ENCODE measurements at regions not wholly inside any gene's neighbourhood (a gene's known extent, or its start where the extent isn't known, plus 50 kb on each side); places are given as distances from the start of the nearest gene placed in this dataset.

GRCh38 chr20:57894522-57894921 is 184.7 kb upstream of the PMEPA1 start:
- H2AK5ac ChIP-seq (ENCODE audit: low read length): no peak overlapping the region
- no peak overlapping the region for H2AFZ ChIP-seq (ENCODE audit: insufficient read depth, low read length, poor library complexity)
- no peak overlapping the region for H2BK5ac ChIP-seq (ENCODE audit: low read depth, low read length, poor library complexity)
- H3K4ac ChIP-seq (ENCODE audit: low read depth, low read length): no peak overlapping the region
- peaks cover 1% of the 10 kb centered on the region for H3K9me3 ChIP-seq (ENCODE audit: insufficient read depth, low read depth, low read length)
- no peaks in the 10 kb centered on the region for H3K4me1 ChIP-seq (ENCODE audit: control insufficient read depth in 1 of 2, insufficient read depth in 2 of 2, low read length in 2 of 2)
- DNase-seq: no peak
- no peak overlapping the region for H4K8ac ChIP-seq (ENCODE audit: low read depth, low read length)
- no peak overlapping the region for H4K12ac ChIP-seq (ENCODE audit: low read depth, low read length)
- no peak overlapping the region for H3K9ac ChIP-seq (ENCODE audit: low read length)
- H3K4me2 ChIP-seq (ENCODE audit: low read length): no peak overlapping the region
- no peaks in the 10 kb centered on the region for H3K79me2 ChIP-seq (ENCODE audit: control insufficient read depth, insufficient read depth, low read length, poor library complexity)
- no peaks in the 10 kb centered on the region for H3K27me3 ChIP-seq (ENCODE audit: insufficient read depth, low read length)
- H2BK120ac ChIP-seq (ENCODE audit: insufficient read depth, low read length, poor library complexity): no peak overlapping the region
- H3K27ac ChIP-seq (ENCODE audit: low read depth, low read length): no peak overlapping the region
- H4K91ac ChIP-seq (ENCODE audit: low read depth, low read length): no peak overlapping the region
- H3K23ac ChIP-seq (ENCODE audit: low read length): no peak overlapping the region
- no peak overlapping the region for H3K4me3 ChIP-seq (ENCODE audit: low read depth, low read length)
- no peak overlapping the region for H3K18ac ChIP-seq (ENCODE audit: low read length)
- H3K79me1 ChIP-seq (ENCODE audit: low read length): no peaks in the 10 kb centered on the region
- H2BK12ac ChIP-seq (ENCODE audit: low read length): no peak overlapping the region
- no peak overlapping the region for H3K14ac ChIP-seq (ENCODE audit: low read length)
- no peaks in the 10 kb centered on the region for H3K36me3 ChIP-seq (ENCODE audit: control insufficient read depth in 1 of 2, insufficient read depth in 2 of 2, low read length in 2 of 2)

GRCh38 chr20:57894096-57894495 is 184.3 kb upstream of the PMEPA1 start:
- Histone ChIP-seq H3K4me3 (ENCODE audit: low read depth, low read length) (no peak overlapping the region), H3K18ac (ENCODE audit: low read length) (no peak overlapping the region), H3K79me2 (ENCODE audit: control insufficient read depth, insufficient read depth, low read length, poor library complexity) (no peaks in the 10 kb centered on the region), H3K4ac (ENCODE audit: low read depth, low read length) (no peak overlapping the region), H3K23ac (ENCODE audit: low read length) (no peak overlapping the region), H2AK5ac (ENCODE audit: low read length) (no peak overlapping the region), H3K27me3 (ENCODE audit: insufficient read depth, low read length) (no peaks in the 10 kb centered on the region), H4K8ac (ENCODE audit: low read depth, low read length) (no peak overlapping the region), H3K36me3 (ENCODE audit: control insufficient read depth in 1 of 2, insufficient read depth in 2 of 2, low read length in 2 of 2) (no peaks in the 10 kb centered on the region), H3K14ac (ENCODE audit: low read length) (no peak overlapping the region), H3K27ac (ENCODE audit: low read depth, low read length) (no peak overlapping the region), H2AFZ (ENCODE audit: insufficient read depth, low read length, poor library complexity) (no peak overlapping the region), H3K79me1 (ENCODE audit: low read length) (no peaks in the 10 kb centered on the region), H4K91ac (ENCODE audit: low read depth, low read length) (no peak overlapping the region), H3K4me1 (ENCODE audit: control insufficient read depth in 1 of 2, insufficient read depth in 2 of 2, low read length in 2 of 2) (no peaks in the 10 kb centered on the region), H2BK120ac (ENCODE audit: insufficient read depth, low read length, poor library complexity) (no peak overlapping the region), H3K9ac (ENCODE audit: low read length) (no peak overlapping the region), H2BK5ac (ENCODE audit: low read depth, low read length, poor library complexity) (no peak overlapping the region), H4K12ac (ENCODE audit: low read depth, low read length) (no peak overlapping the region), H3K4me2 (ENCODE audit: low read length) (no peak overlapping the region), H3K9me3 (ENCODE audit: insufficient read depth, low read depth, low read length) (peaks cover 1% of the 10 kb centered on the region), H2BK12ac (ENCODE audit: low read length) (no peak overlapping the region)
- no CpG with 5 or more reads among the region's 10 CpGs for WGBS (ENCODE audit: extremely low coverage, insufficient coverage, insufficient read length)
- DNase-seq: no peak

GRCh38 chr20:57893366-57893999 is 183.7 kb upstream of the PMEPA1 start:
- no peak overlapping the region for H3K27ac ChIP-seq (ENCODE audit: low read depth, low read length)
- no peak overlapping the region for H4K91ac ChIP-seq (ENCODE audit: low read depth, low read length)
- no peak overlapping the region for H4K8ac ChIP-seq (ENCODE audit: low read depth, low read length)
- H3K9me3 ChIP-seq (ENCODE audit: insufficient read depth, low read depth, low read length): peaks cover 1% of the 10 kb centered on the region
- no peaks in the 10 kb centered on the region for H3K79me2 ChIP-seq (ENCODE audit: control insufficient read depth, insufficient read depth, low read length, poor library complexity)
- WGBS (ENCODE audit: extremely low coverage, insufficient coverage, insufficient read length): no CpG with 5 or more reads among the region's 16 CpGs
- no peaks in the 10 kb centered on the region for H3K4me1 ChIP-seq (ENCODE audit: control insufficient read depth in 1 of 2, insufficient read depth in 2 of 2, low read length in 2 of 2)
- H2AFZ ChIP-seq (ENCODE audit: insufficient read depth, low read length, poor library complexity): no peak overlapping the region
- no peak overlapping the region for H2BK120ac ChIP-seq (ENCODE audit: insufficient read depth, low read length, poor library complexity)
- no peak overlapping the region for H2BK5ac ChIP-seq (ENCODE audit: low read depth, low read length, poor library complexity)
- no peak for DNase-seq
- no peaks in the 10 kb centered on the region for H3K36me3 ChIP-seq (ENCODE audit: control insufficient read depth in 1 of 2, insufficient read depth in 2 of 2, low read length in 2 of 2)
- no peak overlapping the region for H3K4me2 ChIP-seq (ENCODE audit: low read length)
- H3K4me3 ChIP-seq (ENCODE audit: low read depth, low read length): no peak overlapping the region
- H3K9ac ChIP-seq (ENCODE audit: low read length): no peak overlapping the region
- H3K23ac ChIP-seq (ENCODE audit: low read length): no peak overlapping the region
- no peak overlapping the region for H2BK12ac ChIP-seq (ENCODE audit: low read length)
- H3K27me3 ChIP-seq (ENCODE audit: insufficient read depth, low read length): no peaks in the 10 kb centered on the region
- H2AK5ac ChIP-seq (ENCODE audit: low read length): no peak overlapping the region
- H3K14ac ChIP-seq (ENCODE audit: low read length): no peak overlapping the region
- H4K12ac ChIP-seq (ENCODE audit: low read depth, low read length): no peak overlapping the region
- no peak overlapping the region for H3K18ac ChIP-seq (ENCODE audit: low read length)
- no peaks in the 10 kb centered on the region for H3K79me1 ChIP-seq (ENCODE audit: low read length)
- no peak overlapping the region for H3K4ac ChIP-seq (ENCODE audit: low read depth, low read length)

GRCh38 chr20:57892471-57892870 is 182.7 kb upstream of the PMEPA1 start:
- no peak overlapping the region for H3K4me3 ChIP-seq (ENCODE audit: low read depth, low read length)
- H3K27me3 ChIP-seq (ENCODE audit: insufficient read depth, low read length): no peaks in the 10 kb centered on the region
- no peaks in the 10 kb centered on the region for H3K36me3 ChIP-seq (ENCODE audit: control insufficient read depth in 1 of 2, insufficient read depth in 2 of 2, low read length in 2 of 2)
- no peak overlapping the region for H3K18ac ChIP-seq (ENCODE audit: low read length)
- H3K23ac ChIP-seq (ENCODE audit: low read length): no peak overlapping the region
- no peaks in the 10 kb centered on the region for H3K79me2 ChIP-seq (ENCODE audit: control insufficient read depth, insufficient read depth, low read length, poor library complexity)
- no peaks in the 10 kb centered on the region for H3K79me1 ChIP-seq (ENCODE audit: low read length)
- no peak overlapping the region for H3K14ac ChIP-seq (ENCODE audit: low read length)
- H2BK5ac ChIP-seq (ENCODE audit: low read depth, low read length, poor library complexity): no peak overlapping the region
- H2AFZ ChIP-seq (ENCODE audit: insufficient read depth, low read length, poor library complexity): no peak overlapping the region
- H4K12ac ChIP-seq (ENCODE audit: low read depth, low read length): no peak overlapping the region
- no peak overlapping the region for H2BK120ac ChIP-seq (ENCODE audit: insufficient read depth, low read length, poor library complexity)
- H3K27ac ChIP-seq (ENCODE audit: low read depth, low read length): no peak overlapping the region
- no CpG with 5 or more reads among the region's 10 CpGs for WGBS (ENCODE audit: extremely low coverage, insufficient coverage, insufficient read length)
- no peak overlapping the region for H2BK12ac ChIP-seq (ENCODE audit: low read length)
- H3K9ac ChIP-seq (ENCODE audit: low read length): no peak overlapping the region
- H4K91ac ChIP-seq (ENCODE audit: low read depth, low read length): no peak overlapping the region
- no peak overlapping the region for H3K4me2 ChIP-seq (ENCODE audit: low read length)
- no peak overlapping the region for H2AK5ac ChIP-seq (ENCODE audit: low read length)
- DNase-seq: no peak
- H3K9me3 ChIP-seq (ENCODE audit: insufficient read depth, low read depth, low read length): peaks cover 1% of the 10 kb centered on the region
- no peak overlapping the region for H3K4ac ChIP-seq (ENCODE audit: low read depth, low read length)
- H3K4me1 ChIP-seq (ENCODE audit: control insufficient read depth in 1 of 2, insufficient read depth in 2 of 2, low read length in 2 of 2): no peaks in the 10 kb centered on the region
- H4K8ac ChIP-seq (ENCODE audit: low read depth, low read length): no peak overlapping the region
